GM23338 (cell line): ENCODE measurements at regions not wholly inside any gene's neighbourhood (a gene's known extent, or its start where the extent isn't known, plus 50 kb on each side); places are given as distances from the start of the nearest gene placed in this dataset.

Experiments
- ATAC-seq: fragments of 200-7000 bp; cut with Tn5 transposase; 3 replicates; pipeline ENCODE4 v1.9.1; 2020
- DNase-seq: peaks from one replicate; pipeline ENCODE4 v3.0.0-alpha.2; 2015; ENCODE audit warnings: low spot score
- H2AFZ ChIP-seq: fragments of 200-600 bp; sonication (generic); 2 replicates; pipeline ENCODE4 v1.8.0; 2016; ENCODE audit warnings: antibody characterized with exemption, mild to moderate bottlenecking, moderate library complexity
- H3F3A ChIP-seq: fragments of 200-600 bp; sonication (generic); replicated peaks from 2 replicates; pipeline ENCODE4 v1.8.0; 2017; ENCODE audit warnings: antibody characterized with exemption, mixed run types, low read depth
- H3K27ac ChIP-seq: fragments of 200-600 bp; sonication (generic); 2 replicates; pipeline ENCODE4 v1.6.1; 2016; ENCODE audit warnings: low read depth
- H3K27me3 ChIP-seq: fragments of 200-600 bp; sonication (generic); 2 replicates; pipeline ENCODE4 v1.8.0; 2016; ENCODE audit warnings: mild to moderate bottlenecking, mixed run types, moderate library complexity; ENCODE audit not compliant: insufficient read depth
- H3K36me3 ChIP-seq: fragments of 200-600 bp; sonication (generic); 2 replicates; pipeline ENCODE4 v1.8.0; 2016; ENCODE audit warnings: mild to moderate bottlenecking; ENCODE audit not compliant: insufficient read depth
- H3K4me1 ChIP-seq: fragments of 200-600 bp; sonication (generic); 2 replicates; pipeline ENCODE4 v1.8.0; 2016; ENCODE audit warnings: mild to moderate bottlenecking, moderate library complexity; ENCODE audit not compliant: insufficient read depth
- H3K4me2 ChIP-seq: fragments of 200-600 bp; sonication (generic); 2 replicates; pipeline ENCODE4 v1.7.1; 2017; ENCODE audit warnings: mixed run types
- H3K4me3 ChIP-seq: fragments of 200-600 bp; sonication (generic); 2 replicates; pipeline ENCODE4 v1.6.1; 2016; ENCODE audit warnings: mixed run types
- H3K79me2 ChIP-seq: fragments of 200-600 bp; sonication (generic); replicated peaks from 2 replicates; pipeline ENCODE4 v1.8.0; 2017; ENCODE audit warnings: mild to moderate bottlenecking; ENCODE audit not compliant: insufficient read depth
- H3K9me2 ChIP-seq: fragments of 200-600 bp; sonication (generic); 2 replicates; pipeline ENCODE4 v1.8.0; 2017; ENCODE audit not compliant: insufficient read depth
- H4K20me1 ChIP-seq: fragments of 200-600 bp; sonication (generic); replicated peaks from 2 replicates; pipeline ENCODE4 v1.8.0; 2017; ENCODE audit warnings: mild to moderate bottlenecking; ENCODE audit not compliant: insufficient read depth
- H3K27ac Mint-ChIP-seq: 2 replicates; pipeline ENCODE4 v1.8.0; 2020; ENCODE audit warnings: inconsistent platforms, mild to moderate bottlenecking, moderate library complexity, mixed read lengths
- H3K27me3 Mint-ChIP-seq: 3 replicates; pipeline ENCODE4 v1.8.0; 2022; ENCODE audit warnings: low read depth, mild to moderate bottlenecking, moderate library complexity, mixed read lengths, inconsistent platforms; ENCODE audit not compliant: insufficient read depth, poor library complexity
- H3K36me3 Mint-ChIP-seq: 3 replicates; pipeline ENCODE4 v1.8.0; 2021; ENCODE audit warnings: low read depth, mild to moderate bottlenecking, inconsistent platforms, moderate library complexity, mixed read lengths
- H3K4me1 Mint-ChIP-seq: 3 replicates; pipeline ENCODE4 v1.8.0; 2020; ENCODE audit warnings: mild to moderate bottlenecking, inconsistent platforms, mixed read lengths
- H3K4me3 Mint-ChIP-seq: 3 replicates; pipeline ENCODE4 v1.8.0; 2021; ENCODE audit warnings: moderate library complexity, mild to moderate bottlenecking, inconsistent platforms, mixed read lengths
- H3K9me3 Mint-ChIP-seq: 3 replicates; pipeline ENCODE4 v1.8.0; 2020; ENCODE audit warnings: moderate library complexity, mild to moderate bottlenecking, inconsistent platforms, mixed read lengths
- CTCF ChIP-seq, 2 experiments: fragments of 200-600 bp in 1 of 2; sonication (generic) in 1 of 2; conservative IDR thresholded peaks; 2 replicates each; pipeline versions ENCODE4 v1.5.1 to v1.6.1; 2016 to 2017; ENCODE audit warnings: antibody characterized with exemption in 2 of 2, low read depth in 2 of 2, mild to moderate bottlenecking in 2 of 2, moderate library complexity in 1 of 2
- EZH2phosphoT487 ChIP-seq: fragments of 200-600 bp; sonication (generic); IDR thresholded peaks from one replicate; pipeline ENCODE4 v1.8.1; 2018; ENCODE audit warnings: antibody characterized with exemption; ENCODE audit not compliant: unreplicated experiment
- ZNF114 ChIP-seq: fragments of 250-450 bp; sonication (Bioruptor Pico); IDR thresholded peaks from 2 replicates; pipeline ENCODE4 v1.5.0; 2020; ENCODE audit warnings: mild to moderate bottlenecking, moderate library complexity
- ZNF331 ChIP-seq: fragments of 250-450 bp; sonication (Bioruptor Pico); IDR thresholded peaks from 2 replicates; pipeline ENCODE4 v1.5.0; 2020; ENCODE audit warnings: low read depth, mild to moderate bottlenecking, moderate library complexity
- TF ChIP-seq, protein P1 (sequence below): fragments of 250-450 bp; sonication (Bioruptor Pico); IDR thresholded peaks from 2 replicates; pipeline ENCODE4 v1.5.0; 2020; ENCODE audit warnings: mild to moderate bottlenecking, moderate library complexity

- no peak overlapping the region for H3K27ac ChIP-seq
- H3K27ac Mint-ChIP-seq, result peak overlapping the region; percentile 57; the same call in 1 of the 2 replicates
- no peaks in the 10 kb centered on the region for H3K9me3 Mint-ChIP-seq
- peak; percentile 91 for DNase-seq
- TF ChIP-seq EZH2phosphoT487, result no peak
- peak; percentile 90 to 97 for TF ChIP-seq CTCF (conservative IDR thresholded peaks at IDR 0.05; ENCODE audit: low read depth in 2 of 2)
- TF ChIP-seq, protein P1, sequence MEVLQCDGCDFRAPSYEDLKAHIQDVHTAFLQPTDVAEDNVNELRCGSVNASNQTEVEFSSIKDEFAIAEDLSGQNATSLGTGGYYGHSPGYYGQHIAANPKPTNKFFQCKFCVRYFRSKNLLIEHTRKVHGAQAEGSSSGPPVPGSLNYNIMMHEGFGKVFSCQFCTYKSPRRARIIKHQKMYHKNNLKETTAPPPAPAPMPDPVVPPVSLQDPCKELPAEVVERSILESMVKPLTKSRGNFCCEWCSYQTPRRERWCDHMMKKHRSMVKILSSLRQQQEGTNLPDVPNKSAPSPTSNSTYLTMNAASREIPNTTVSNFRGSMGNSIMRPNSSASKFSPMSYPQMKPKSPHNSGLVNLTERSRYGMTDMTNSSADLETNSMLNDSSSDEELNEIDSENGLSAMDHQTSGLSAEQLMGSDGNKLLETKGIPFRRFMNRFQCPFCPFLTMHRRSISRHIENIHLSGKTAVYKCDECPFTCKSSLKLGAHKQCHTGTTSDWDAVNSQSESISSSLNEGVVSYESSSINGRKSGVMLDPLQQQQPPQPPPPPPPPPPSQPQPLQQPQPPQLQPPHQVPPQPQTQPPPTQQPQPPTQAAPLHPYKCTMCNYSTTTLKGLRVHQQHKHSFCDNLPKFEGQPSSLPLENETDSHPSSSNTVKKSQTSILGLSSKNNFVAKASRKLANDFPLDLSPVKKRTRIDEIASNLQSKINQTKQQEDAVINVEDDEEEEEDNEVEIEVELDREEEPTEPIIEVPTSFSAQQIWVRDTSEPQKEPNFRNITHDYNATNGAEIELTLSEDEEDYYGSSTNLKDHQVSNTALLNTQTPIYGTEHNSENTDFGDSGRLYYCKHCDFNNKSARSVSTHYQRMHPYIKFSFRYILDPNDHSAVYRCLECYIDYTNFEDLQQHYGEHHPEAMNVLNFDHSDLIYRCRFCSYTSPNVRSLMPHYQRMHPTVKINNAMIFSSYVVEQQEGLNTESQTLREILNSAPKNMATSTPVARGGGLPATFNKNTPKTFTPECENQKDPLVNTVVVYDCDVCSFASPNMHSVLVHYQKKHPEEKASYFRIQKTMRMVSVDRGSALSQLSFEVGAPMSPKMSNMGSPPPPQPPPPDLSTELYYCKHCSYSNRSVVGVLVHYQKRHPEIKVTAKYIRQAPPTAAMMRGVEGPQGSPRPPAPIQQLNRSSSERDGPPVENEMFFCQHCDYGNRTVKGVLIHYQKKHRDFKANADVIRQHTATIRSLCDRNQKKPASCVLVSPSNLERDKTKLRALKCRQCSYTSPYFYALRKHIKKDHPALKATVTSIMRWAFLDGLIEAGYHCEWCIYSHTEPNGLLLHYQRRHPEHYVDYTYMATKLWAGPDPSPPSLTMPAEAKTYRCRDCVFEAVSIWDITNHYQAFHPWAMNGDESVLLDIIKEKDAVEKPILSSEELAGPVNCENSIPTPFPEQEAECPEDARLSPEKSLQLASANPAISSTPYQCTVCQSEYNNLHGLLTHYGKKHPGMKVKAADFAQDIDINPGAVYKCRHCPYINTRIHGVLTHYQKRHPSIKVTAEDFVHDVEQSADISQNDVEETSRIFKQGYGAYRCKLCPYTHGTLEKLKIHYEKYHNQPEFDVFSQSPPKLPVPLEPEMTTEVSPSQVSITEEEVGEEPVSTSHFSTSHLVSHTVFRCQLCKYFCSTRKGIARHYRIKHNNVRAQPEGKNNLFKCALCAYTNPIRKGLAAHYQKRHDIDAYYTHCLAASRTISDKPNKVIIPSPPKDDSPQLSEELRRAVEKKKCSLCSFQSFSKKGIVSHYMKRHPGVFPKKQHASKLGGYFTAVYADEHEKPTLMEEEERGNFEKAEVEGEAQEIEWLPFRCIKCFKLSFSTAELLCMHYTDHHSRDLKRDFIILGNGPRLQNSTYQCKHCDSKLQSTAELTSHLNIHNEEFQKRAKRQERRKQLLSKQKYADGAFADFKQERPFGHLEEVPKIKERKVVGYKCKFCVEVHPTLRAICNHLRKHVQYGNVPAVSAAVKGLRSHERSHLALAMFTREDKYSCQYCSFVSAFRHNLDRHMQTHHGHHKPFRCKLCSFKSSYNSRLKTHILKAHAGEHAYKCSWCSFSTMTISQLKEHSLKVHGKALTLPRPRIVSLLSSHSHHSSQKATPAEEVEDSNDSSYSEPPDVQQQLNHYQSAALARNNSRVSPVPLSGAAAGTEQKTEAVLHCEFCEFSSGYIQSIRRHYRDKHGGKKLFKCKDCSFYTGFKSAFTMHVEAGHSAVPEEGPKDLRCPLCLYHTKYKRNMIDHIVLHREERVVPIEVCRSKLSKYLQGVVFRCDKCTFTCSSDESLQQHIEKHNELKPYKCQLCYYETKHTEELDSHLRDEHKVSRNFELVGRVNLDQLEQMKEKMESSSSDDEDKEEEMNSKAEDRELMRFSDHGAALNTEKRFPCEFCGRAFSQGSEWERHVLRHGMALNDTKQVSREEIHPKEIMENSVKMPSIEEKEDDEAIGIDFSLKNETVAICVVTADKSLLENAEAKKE, result 0 out of 2 replicates have a peak, but pooled peaks have one; percentile 32
- peak; percentile 22; the same call in 1 of the 2 replicates for TF ChIP-seq ZNF331 (CRISPR knock-in tag)
- peak; percentile 71; the same call in 1 of the 2 replicates for TF ChIP-seq ZNF114
- no peaks in the 10 kb centered on the region for H3K9me2 ChIP-seq
- H3K4me2 ChIP-seq, result no peak overlapping the region
- H4K20me1 ChIP-seq, result no peaks in the 10 kb centered on the region
- no peak overlapping the region for H2AFZ ChIP-seq
- H3K4me3 ChIP-seq, result no peak overlapping the region
- peak; percentile 99 for ATAC-seq
- no peaks in the 10 kb centered on the region for H3K27me3 ChIP-seq
- no peaks in the 10 kb centered on the region for H3K79me2 ChIP-seq
- no peak overlapping the region for H3K4me3 Mint-ChIP-seq
- H3K36me3 Mint-ChIP-seq, result no peaks in the 10 kb centered on the region
- H3K27me3 Mint-ChIP-seq, result peaks cover 2% of the 10 kb centered on the region
- H3K4me1 ChIP-seq, result no peaks in the 10 kb centered on the region; the same call in none of the 2 replicates
- no peaks in the 10 kb centered on the region for H3K36me3 ChIP-seq
- no peaks in the 10 kb centered on the region for H3F3A ChIP-seq
- H3K4me1 Mint-ChIP-seq, result peaks cover 24% of the 10 kb centered on the region
Observed at GRCh38 chr6:93721386-93722048, 302.2 kb upstream of the EPHA7 start.
